ENCODE measurements at regions not wholly inside any gene's neighbourhood (a gene's known extent, or its start where the extent isn't known, plus 50 kb on each side); places are given as distances from the start of the nearest gene placed in this dataset.

GRCh38 chr11:131295986-131296385 lies 74.4 kb upstream of the NTM start:
- no peak overlapping the region for H3K27ac Mint-ChIP-seq
- TF ChIP-seq EZH2phosphoT487 (IDR thresholded peaks at IDR 0.05): no peak
- TF ChIP-seq EZH2 (IDR thresholded peaks at IDR 0.05): no peak
- no peak for TF ChIP-seq CTCF (IDR thresholded peaks at IDR 0.05)
- Histone ChIP-seq H3K9me3 (ENCODE audit: low read depth) (no peaks in the 10 kb centered on the region), H3K4me1 (peaks cover 12% of the 10 kb centered on the region), H2AFZ (replicated peaks) (no peak overlapping the region), H3K27me3 (no peaks in the 10 kb centered on the region), H3K4me3 (no peak overlapping the region), H3F3A (ENCODE audit: low read depth) (peaks cover 3% of the 10 kb centered on the region), H3K9ac (no peak overlapping the region), H3K4me2 (no peak overlapping the region), H3K27ac (no peak overlapping the region), H3K79me2 (ENCODE audit: low read depth) (no peaks in the 10 kb centered on the region), H4K20me1 (ENCODE audit: low read depth) (no peaks in the 10 kb centered on the region), H3K36me3 (no peaks in the 10 kb centered on the region)
- DNase-seq (ENCODE audit: low spot score): no peak
- no peak overlapping the region for H3K4me3 Mint-ChIP-seq
- peaks cover 23% of the 10 kb centered on the region for H3K4me1 Mint-ChIP-seq
- no peaks in the 10 kb centered on the region for H3K27me3 Mint-ChIP-seq (ENCODE audit: insufficient read depth, low read depth)
- peaks cover 2% of the 10 kb centered on the region for H3K9me3 Mint-ChIP-seq
- no peaks in the 10 kb centered on the region for H3K36me3 Mint-ChIP-seq

DNA sequence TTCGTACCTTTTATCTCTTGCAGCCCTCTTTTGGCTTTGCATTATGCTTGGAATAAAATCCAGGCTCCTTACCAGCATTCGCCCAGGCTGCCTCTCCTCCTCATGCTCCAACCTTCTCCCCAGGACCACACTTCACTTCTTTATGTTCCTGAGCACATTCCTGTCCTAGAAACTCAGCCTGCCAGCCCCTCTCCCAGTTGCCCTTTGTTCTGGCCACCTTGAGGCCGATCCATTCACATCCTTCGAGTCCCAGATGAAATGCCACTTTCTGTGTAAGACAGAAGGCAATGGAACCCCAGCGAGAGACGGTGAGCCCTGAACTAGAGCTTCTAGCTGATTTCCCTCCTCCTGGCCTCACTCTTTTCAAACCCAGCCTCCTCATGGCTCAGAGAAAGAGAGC lies 73.0 kb upstream of the NTM start:
- H3K9me3 Mint-ChIP-seq: peaks cover 2% of the 10 kb centered on the region

DNA sequence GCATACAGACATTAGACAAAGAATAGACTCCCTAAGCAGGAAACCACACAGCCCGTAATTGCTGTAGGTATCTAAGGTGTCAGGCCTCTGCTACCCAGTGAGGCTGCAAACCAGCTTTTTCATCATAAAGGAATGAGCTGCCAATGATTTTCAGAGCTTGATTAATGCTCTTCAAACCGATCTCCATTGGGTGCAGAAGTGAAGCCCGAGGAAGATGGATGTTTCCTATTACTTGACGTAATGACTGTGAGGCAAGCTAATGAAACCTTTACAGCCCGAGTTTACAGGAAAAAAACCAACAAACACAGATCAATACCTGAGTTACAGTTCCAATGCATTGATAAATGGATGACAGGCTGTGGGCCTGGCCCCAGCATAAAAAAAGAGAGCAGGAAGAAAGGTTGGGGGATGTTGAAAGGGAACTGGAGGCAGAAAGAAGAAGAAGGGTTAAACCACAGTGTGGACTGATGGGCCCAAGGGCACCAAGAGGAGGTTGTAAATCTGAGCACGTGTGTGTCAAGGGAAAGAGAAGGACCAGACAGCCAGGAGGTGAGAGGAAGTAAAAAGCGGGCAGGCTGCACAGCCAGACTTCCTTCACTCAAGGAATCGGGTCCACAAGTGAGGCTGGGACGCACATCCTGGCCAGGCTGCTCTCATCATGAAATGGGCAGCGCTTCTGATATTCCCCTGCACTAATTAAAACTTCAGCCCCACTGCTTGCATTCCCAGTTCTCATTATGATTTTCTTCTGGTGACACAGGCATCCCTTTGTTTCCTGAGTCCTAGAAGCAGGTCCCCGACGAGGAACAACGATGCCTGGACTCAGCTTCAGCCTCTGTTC lies 70.6 kb upstream of the NTM start:
- Histone ChIP-seq H3K27ac (no peak overlapping the region), H3K9me3 (ENCODE audit: low read depth) (no peaks in the 10 kb centered on the region), H3K4me3 (no peak overlapping the region), H3K27me3 (no peaks in the 10 kb centered on the region), H3F3A (ENCODE audit: low read depth) (peaks cover 3% of the 10 kb centered on the region), H3K79me2 (ENCODE audit: low read depth) (no peaks in the 10 kb centered on the region), H4K20me1 (ENCODE audit: low read depth) (no peaks in the 10 kb centered on the region), H2AFZ (replicated peaks) (no peak overlapping the region), H3K4me2 (no peak overlapping the region), H3K9ac (no peak overlapping the region), H3K4me1 (peaks cover 8% of the 10 kb centered on the region), H3K36me3 (no peaks in the 10 kb centered on the region)
- H3K27ac Mint-ChIP-seq: no peak overlapping the region
- H3K9me3 Mint-ChIP-seq: peaks cover 2% of the 10 kb centered on the region
- no peak overlapping the region for H3K4me3 Mint-ChIP-seq
- TF ChIP-seq EZH2 (IDR thresholded peaks at IDR 0.05) (no peak), CTCF (IDR thresholded peaks at IDR 0.05) (no peak), EZH2phosphoT487 (IDR thresholded peaks at IDR 0.05) (no peak)
- H3K27me3 Mint-ChIP-seq (ENCODE audit: insufficient read depth, low read depth): peaks cover 3% of the 10 kb centered on the region
- no peaks in the 10 kb centered on the region for H3K36me3 Mint-ChIP-seq
- DNase-seq (ENCODE audit: low spot score): no peak
- peaks cover 20% of the 10 kb centered on the region for H3K4me1 Mint-ChIP-seq

More for the DNA sequence above, 73.0 kb upstream of the NTM start:
- H3K4me3 ChIP-seq: no peak overlapping the region
- DNase-seq (ENCODE audit: low spot score): peak; percentile 26
- Mint-ChIP-seq H3K36me3 (no peaks in the 10 kb centered on the region), H3K27me3 (ENCODE audit: insufficient read depth, low read depth) (peaks cover 3% of the 10 kb centered on the region), H3K4me1 (peaks cover 20% of the 10 kb centered on the region), H3K27ac (no peak overlapping the region), H3K4me3 (no peak overlapping the region)
- peaks cover 3% of the 10 kb centered on the region for H3F3A ChIP-seq (ENCODE audit: low read depth)
- TF ChIP-seq CTCF (IDR thresholded peaks at IDR 0.05) (no peak), EZH2 (IDR thresholded peaks at IDR 0.05) (no peak), EZH2phosphoT487 (IDR thresholded peaks at IDR 0.05) (no peak)
- no peaks in the 10 kb centered on the region for H3K27me3 ChIP-seq
- H3K27ac ChIP-seq: no peak overlapping the region
- no peak overlapping the region for H3K9ac ChIP-seq
- peak overlapping the region; percentile 46 for H2AFZ ChIP-seq (replicated peaks)
- H4K20me1 ChIP-seq (ENCODE audit: low read depth): no peaks in the 10 kb centered on the region
- H3K79me2 ChIP-seq (ENCODE audit: low read depth): no peaks in the 10 kb centered on the region
- peak overlapping the region; percentile 16 for H3K4me2 ChIP-seq
- H3K4me1 ChIP-seq: peaks cover 8% of the 10 kb centered on the region
- no peaks in the 10 kb centered on the region for H3K36me3 ChIP-seq
- H3K9me3 ChIP-seq (ENCODE audit: low read depth): no peaks in the 10 kb centered on the region
